ENCODE measurements at regions not wholly inside any gene's neighbourhood (a gene's known extent, or its start where the extent isn't known, plus 50 kb on each side); places are given as distances from the start of the nearest gene placed in this dataset.
A peak's percentile ranks its signal among the peaks of the same experiment; 100 is the strongest.
"Not testable (repeated sequence)": the region's sequence is repeated elsewhere in the genome, so short reads cannot be mapped to it uniquely, and the experiment has no call there.

GRCh38 chr5:145585443-145586148 is 249.5 kb downstream of the PRELID2 start:
- peak in 1 of 4 donors; percentile 10 for DNase-seq (ENCODE audit: low read depth in 4 of 4, low spot score in 2 of 4)

GRCh38 chr5:145579301-145579700 is 255.8 kb downstream of the PRELID2 start:
- no peak for DNase-seq (ENCODE audit: low read depth in 4 of 4, low spot score in 2 of 4)

- no peak for DNase-seq (ENCODE audit: low read depth in 4 of 4, low spot score in 2 of 4)
Measured at GRCh38 chr5:145574889-145575573, 260.1 kb downstream of the PRELID2 start.

GRCh38 chr5:145568581-145568980 is 266.6 kb downstream of the PRELID2 start:
- peak in 2 of 4 donors; percentile 9 to 19 for DNase-seq (ENCODE audit: low read depth in 4 of 4, low spot score in 2 of 4)

- no peak for DNase-seq (ENCODE audit: low read depth in 4 of 4, low spot score in 2 of 4)
Measured at GRCh38 chr5:145562931-145563330, 272.2 kb downstream of the PRELID2 start.

- DNase-seq (ENCODE audit: low read depth in 4 of 4, low spot score in 2 of 4): no peak
Measured at GRCh38 chr5:145558288-145558687, 276.9 kb downstream of the PRELID2 start.

GRCh38 chr5:145557345-145557744 is 277.8 kb downstream of the PRELID2 start:
- no peak for DNase-seq (ENCODE audit: low read depth in 4 of 4, low spot score in 2 of 4)

- no peak for DNase-seq (ENCODE audit: low read depth in 4 of 4, low spot score in 2 of 4)
Measured at GRCh38 chr5:145554399-145554798, 280.7 kb downstream of the PRELID2 start.

- DNase-seq (ENCODE audit: low read depth in 4 of 4, low spot score in 2 of 4): no peak
Measured at GRCh38 chr5:145553177-145553576, 282.0 kb downstream of the PRELID2 start.

GRCh38 chr5:145551714-145552113 is 283.4 kb downstream of the PRELID2 start:
- no peak for DNase-seq (ENCODE audit: low read depth in 4 of 4, low spot score in 2 of 4)

GRCh38 chr5:145548097-145548496 is 287.0 kb downstream of the PRELID2 start:
- no peak for DNase-seq (ENCODE audit: low read depth in 4 of 4, low spot score in 2 of 4)

GRCh38 chr5:145544401-145544800 is 290.7 kb downstream of the PRELID2 start:
- no peak for DNase-seq (ENCODE audit: low read depth in 4 of 4, low spot score in 2 of 4)

- DNase-seq (ENCODE audit: low read depth in 4 of 4, low spot score in 2 of 4): no peak
Measured at GRCh38 chr5:145543968-145544367, 291.2 kb downstream of the PRELID2 start.

- DNase-seq (ENCODE audit: low read depth in 4 of 4, low spot score in 2 of 4): no peak
Measured at GRCh38 chr5:145540375-145540774, 294.8 kb downstream of the PRELID2 start.

- DNase-seq (ENCODE audit: low read depth in 4 of 4, low spot score in 2 of 4): no peak
Measured at GRCh38 chr5:145539201-145539600, 295.9 kb downstream of the PRELID2 start.

- DNase-seq (ENCODE audit: low read depth in 4 of 4, low spot score in 2 of 4): peak in 1 of 4 donors; percentile 27
Measured at GRCh38 chr5:145536133-145536532, 299.0 kb downstream of the PRELID2 start.

GRCh38 chr5:145531038-145531734 is 304.0 kb downstream of the PRELID2 start:
- no peak for DNase-seq (ENCODE audit: low read depth in 4 of 4, low spot score in 2 of 4)

GRCh38 chr5:145521523-145521922 is 313.6 kb downstream of the PRELID2 start:
- DNase-seq (ENCODE audit: low read depth in 4 of 4, low spot score in 2 of 4): no peak

- no peak for DNase-seq (ENCODE audit: low read depth in 4 of 4, low spot score in 2 of 4)
Measured at GRCh38 chr5:145521066-145521465, 314.1 kb downstream of the PRELID2 start.

- no peak for DNase-seq (ENCODE audit: low read depth in 4 of 4, low spot score in 2 of 4)
Measured at GRCh38 chr5:145520335-145520734, 314.8 kb downstream of the PRELID2 start.

GRCh38 chr5:145517588-145517987 is 317.6 kb downstream of the PRELID2 start:
- not testable (repeated sequence) for DNase-seq (ENCODE audit: low read depth in 4 of 4, low spot score in 2 of 4)

- DNase-seq (ENCODE audit: low read depth in 4 of 4, low spot score in 2 of 4): no peak
Measured at GRCh38 chr5:145511351-145511750, 323.8 kb downstream of the PRELID2 start.
